NCI-H2171 (cell line): ENCODE measurements at regions not wholly inside any gene's neighbourhood (a gene's known extent, or its start where the extent isn't known, plus 50 kb on each side); places are given as distances from the start of the nearest gene placed in this dataset.
"Not testable (repeated sequence)": the region's sequence is repeated elsewhere in the genome, so short reads cannot be mapped to it uniquely, and the experiment has no call there.

Experiments
- DNase-seq: peaks from one replicate; lab custom pipeline; 2025; lab: John Stamatoyannopoulos, UW

DNA sequence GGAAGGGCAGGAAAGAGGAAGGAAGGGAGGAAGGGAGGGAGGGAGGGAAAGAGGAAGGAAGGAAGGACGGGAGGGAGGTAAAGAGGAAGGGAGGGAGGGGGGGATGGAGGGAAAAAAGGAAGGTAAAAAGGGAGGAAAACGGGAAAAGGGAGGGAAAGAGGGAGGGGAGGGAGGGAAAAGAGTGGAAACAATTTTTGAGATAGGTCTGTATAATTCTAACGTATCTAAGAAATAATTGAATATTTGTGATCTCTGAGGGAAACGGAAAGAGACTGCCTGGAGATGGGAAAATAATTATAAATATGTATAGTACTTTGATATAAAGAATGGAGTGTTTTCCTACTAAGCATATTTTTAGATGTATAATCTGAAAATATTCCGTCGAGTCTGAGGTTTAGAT, 158.2 kb upstream of the FOXK1 start:
- DNase-seq: no peak

DNA sequence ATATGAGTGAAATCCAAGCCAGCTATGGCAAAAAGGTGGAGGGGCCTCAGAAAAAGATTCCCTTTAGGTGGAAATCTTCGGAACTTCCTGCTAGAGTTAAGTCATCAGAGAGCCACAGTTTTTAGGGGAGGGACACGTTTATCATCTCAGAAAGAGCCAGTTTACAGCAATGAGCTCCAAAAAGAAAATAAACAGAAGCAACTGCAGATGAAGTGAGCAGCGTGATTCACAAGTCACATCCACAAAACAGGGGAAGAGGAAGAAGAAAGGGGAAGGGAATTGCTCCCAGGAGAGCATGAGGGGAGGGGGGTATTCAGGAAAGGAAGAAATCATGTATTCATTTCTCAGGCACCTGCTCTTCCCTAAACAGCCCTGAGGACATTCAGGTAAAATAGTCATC, 156.2 kb upstream of the FOXK1 start:
- DNase-seq: no peak

DNA sequence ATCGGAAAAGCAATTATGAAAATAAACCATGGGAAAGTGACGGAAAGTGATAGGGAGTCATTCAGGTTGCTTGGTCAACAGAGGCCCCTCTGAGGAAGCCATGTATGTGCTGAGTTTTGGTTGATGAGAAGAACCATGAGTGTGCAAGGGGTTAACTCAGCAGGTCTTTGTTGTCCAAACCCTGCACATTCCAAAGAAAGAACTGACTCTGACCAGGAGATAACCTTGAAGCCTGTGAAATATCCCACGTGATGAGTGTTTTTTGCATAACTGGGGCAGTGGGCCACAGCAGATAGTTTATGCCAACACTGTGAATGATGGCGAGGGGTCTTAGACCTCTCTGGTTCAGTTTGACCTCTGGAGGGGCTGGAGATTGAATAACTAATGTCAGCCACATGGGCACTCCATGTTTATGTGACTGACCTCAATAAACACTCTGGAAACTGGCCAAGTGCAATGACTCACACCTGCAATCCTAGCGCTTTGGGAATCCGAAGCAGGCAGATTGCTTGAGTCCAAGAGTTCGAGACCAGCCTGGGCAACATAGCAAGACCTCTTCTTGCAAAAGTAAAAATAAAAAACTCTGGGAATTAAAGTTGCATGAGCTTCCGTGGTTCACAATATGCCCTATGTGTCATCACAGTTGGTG, 154.0 kb upstream of the FOXK1 start:
- DNase-seq: no peak

DNA sequence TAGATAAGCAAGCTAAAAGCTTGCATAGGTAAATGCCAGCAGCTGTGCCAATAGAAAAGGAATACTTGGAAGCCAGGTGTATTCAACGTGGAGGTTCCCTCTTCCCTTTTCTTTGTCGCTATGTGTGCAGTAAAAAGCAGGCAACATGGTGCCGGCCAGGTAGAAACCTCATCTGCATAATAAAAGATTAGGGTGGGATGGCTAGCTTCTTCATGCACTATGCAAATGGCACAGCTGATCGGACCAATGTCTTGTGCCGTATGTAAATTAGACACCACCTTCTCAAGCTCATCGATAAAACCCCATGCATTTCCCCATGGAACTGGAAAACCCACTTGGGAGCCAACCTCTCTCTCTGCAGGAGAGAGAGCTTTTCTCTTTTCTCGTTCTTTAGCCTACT, 150.9 kb upstream of the FOXK1 start:
- no peak for DNase-seq

DNA sequence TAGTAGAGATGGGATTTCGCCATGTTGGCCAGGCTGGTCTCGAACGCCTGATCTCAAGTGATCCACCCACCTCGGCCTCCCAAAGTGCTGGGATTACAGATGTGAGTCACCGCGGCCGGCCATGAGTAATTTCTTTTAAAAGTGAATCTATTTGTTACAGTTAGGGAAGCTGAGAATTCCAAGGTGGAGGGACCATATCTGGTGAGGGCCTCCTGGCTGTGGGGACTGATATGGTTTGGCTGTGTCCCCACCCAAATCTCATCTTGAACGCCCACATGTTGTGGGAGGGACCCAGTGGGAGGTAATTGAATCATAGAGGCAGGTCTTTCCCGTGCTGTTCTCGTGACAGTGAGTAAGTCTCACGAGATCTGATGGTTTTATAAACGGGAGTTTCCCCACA, 148.8 kb upstream of the FOXK1 start:
- not testable (repeated sequence) for DNase-seq

DNA sequence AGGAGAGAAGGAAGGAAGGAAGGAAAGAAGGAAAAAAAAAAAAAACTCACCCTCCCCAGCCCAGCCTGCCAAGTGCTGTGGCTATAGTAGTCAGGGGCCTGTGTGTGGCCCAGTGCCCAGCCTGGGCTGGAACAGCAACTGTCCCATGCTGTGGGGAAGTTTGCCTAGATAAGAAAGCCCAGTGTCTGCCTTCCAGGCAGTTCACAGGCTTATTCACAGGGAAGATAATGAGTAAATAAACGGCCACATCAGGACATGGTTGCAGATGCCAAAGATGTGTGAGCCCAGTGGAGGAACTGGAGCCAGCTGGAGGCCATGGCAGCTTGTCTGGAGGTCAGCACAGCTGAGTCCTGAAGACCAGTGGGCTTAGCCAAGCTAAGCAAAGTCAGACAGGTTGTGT, 132.4 kb upstream of the FOXK1 start:
- DNase-seq: no peak

DNA sequence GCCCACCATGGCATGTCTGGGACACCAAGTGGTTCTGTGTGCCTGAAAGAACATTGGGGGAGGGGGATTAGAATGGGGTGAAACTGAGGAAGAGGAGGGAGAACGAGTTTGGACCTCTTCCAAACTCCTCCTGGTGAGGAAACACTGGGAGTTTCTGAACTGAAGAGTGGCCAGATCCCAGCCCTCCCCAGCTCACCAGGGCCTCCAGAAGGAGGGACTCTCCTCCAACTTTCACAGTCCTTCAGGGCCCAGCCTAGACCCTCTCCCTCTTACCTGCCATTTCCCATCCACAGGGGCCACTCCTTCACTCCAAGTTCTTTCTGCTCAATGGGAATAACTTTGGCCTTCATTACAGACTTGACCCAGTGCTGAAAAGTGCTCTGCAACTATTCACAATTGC, 132.0 kb upstream of the FOXK1 start:
- DNase-seq: no peak

DNA sequence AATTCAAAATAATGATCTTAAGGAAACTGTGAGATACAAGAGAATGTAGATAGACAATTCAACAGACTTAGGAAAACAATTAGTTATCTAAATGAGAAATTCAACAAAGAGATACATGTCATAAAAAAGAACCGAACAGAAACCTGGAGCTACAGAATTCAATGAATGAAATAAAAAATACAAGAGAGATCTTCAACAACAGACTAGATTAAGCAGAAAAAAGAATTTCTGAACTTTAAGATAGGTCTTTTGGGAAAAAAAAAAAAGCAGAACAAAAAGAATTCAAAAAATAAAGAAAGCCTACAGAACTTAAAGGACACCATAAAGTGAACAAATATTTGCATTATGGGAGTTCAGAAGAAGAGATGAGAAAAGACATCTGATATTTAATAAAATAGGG, 129.1 kb upstream of the FOXK1 start:
- no peak for DNase-seq

DNA sequence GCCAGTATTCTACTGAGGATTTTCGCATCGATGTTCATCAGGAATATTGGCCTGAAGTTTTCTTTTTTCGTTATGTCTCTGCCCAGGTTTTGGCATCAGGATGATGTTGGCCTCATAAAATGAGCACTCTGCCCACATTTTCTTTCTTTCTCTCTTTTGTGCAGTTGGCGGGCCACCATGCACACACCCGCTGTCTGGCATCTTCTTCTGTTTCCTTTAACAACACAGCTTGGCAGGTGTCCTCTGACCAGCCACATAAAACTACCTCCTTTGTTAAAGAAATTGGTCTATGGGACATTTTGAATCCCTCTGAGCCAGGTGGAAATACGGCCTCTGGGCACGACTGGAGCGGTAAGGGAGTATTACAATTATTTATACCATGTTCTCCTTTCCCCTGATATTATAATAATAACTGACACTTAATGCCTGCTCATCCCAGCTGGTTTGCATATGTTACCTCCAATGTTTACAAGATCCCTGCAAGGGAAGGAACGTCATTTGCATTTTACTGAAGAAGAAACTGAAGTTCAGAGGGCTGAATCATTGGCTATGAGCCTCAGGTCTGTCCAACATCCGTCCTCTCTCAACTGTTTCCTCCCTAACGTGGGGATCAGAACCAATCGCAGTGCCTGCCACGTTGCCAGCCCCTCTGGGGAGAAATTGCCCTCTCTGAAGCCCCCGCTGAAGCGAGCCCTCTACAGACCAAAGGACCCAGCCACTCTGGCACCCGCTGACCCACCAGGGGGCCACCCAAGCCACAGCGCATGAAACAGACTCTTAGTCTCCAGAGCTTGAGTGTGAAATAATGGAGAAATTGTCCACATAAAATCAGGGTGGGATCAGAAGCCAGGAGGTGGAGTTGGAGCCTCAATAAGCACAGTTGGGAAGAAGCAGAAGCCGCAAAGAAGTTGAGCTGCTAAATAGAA, 125.0 kb upstream of the FOXK1 start:
- DNase-seq: no peak

DNA sequence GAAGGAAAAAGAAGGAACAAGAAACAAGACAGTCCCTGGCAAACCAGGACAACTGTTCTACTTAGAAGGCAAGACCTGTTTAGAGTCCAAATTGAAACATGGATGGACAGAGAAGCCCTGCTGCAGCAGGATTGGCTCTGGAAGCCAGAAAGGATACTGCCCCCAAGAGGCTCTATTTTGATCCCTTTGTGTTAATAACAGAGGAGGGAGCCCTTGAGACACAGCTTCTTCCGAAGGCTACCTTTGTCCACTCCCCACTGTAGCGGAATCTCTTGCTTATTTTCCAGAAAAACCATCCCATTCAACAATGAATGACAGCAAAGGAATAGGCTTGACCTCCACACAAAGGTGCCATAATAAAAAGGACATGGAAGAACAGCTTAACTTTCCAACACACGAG, 120.3 kb upstream of the FOXK1 start:
- no peak for DNase-seq

DNA sequence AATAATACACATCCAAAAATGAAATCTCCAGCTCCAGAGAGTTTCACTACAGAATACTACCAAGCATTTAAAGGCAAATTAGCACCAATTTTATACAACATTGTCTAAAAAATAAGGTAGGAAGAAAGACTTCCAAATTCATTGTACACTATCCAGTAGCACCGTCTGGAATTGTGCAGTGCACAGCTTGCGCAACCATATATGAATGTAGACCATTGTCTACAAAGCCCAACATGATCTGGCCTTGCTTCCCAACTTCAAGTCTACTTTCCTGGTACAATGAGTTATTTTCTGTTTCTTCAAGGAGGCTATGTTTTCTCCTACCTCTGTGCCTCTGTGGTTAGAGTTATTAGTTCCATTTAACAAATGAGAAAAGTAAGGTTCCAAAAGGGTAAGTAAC, 115.4 kb upstream of the FOXK1 start:
- DNase-seq: no peak

DNA sequence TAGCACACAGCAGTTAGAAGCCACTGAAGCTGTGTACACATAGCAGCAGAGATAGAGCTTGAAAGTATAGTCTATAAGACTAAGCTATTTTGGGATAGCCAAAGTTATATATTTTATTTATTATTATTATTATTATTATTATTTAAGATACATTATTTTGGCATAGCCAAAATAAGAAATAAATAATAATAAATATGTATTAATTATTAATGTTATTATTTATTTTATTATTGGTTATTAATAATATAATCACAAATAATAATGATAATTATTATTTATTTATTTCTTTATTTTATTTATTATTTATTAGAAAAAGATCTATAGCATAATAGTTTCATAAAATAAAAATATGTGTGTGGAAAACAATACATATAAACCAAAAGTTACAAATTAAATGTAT, 107.2 kb upstream of the FOXK1 start:
- no peak for DNase-seq

DNA sequence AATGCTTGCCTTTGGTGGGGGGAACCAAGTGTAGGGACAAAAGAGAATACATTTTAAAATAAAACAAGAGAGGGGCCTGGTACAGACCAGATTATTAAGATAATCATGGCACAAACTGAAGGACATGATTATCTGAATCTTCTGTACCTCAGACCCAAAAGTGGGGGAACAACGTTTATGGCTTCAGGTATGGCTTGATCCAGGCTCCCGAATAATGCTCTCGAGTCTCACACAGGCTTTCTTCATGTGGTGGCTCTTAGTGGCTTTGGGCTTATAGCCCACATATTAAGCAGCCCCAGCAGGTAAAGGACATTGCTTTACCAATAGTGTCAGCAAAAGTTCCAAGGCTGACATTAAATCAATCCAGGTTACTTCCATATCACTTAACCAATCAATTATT, 106.8 kb upstream of the FOXK1 start:
- DNase-seq: no peak

DNA sequence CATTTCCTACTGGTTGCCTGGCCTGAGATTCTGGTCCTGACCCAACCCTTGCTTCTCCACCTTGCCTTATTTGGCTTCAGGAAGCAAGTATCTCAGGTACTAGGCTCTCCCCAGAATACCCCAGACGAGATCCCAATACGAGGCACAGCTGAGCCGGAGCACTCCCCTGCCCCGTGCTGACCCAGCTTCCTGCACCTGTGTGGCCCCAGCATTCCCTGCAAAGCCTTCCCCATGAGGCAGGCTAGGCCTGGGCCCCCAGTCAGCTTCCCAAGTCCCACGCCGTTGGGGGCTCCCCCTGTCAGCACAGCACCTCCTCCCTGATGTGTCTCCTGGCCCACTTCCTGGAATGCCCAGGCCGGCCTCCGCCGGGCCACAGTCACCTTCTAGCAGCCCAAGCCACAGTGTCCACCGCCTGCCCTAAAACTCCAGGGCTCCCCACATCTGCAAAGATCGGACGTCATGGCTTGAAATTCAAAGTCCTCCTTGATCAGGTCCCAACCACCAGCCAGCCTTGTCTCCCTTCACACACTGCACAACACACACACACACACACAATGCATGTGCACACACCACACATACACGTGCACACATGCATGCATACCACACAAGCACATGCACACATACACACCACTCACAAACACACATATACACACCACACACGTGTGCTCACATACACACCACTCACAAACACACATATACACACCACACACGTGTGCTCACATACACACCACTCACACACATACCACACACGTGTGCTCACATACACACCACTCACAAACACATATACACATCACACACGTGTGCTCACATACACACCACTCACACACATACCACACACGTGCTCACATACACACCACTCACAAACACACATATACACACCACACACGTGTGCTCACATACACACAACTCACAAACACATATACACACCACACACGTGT, 78.9 kb upstream of the FOXK1 start:
- DNase-seq: no peak

DNA sequence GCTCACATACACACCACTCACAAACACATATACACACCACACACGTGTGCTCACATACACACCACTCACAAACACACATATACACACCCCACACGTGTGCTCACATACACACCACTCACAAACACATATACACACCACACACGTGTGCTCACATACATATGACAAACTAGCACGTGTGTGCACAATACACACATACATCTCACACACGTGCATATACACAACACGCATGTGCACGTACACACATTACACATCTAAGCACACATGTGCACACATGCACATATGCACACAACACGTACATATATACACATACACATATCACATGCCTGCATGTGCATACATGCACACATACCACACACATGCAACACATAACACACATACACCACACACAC, 78.3 kb upstream of the FOXK1 start:
- no peak for DNase-seq

DNA sequence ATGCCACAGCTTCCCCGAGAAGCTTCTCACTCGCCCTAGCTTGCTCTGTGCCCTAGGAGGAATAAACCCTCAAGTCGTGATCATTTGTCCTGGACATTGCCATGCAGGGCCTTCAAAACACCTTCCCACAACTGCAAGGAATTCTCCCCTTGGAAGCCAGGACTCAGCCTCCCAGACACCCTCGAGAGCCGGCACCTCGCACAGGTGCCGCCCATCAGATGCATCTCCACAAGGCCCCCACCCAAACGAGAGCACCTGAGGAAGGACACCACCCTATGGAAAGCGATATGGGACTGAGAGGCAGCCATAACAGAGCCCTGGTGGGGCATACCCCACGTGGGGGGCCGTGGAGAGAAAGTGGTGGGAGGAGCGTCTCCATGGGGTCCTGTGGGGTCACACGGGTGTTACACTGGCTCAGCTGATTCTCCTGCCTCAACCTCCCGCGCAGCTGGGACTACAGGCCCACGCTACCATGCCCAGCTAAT, 77.6 kb upstream of the FOXK1 start:
- DNase-seq: no peak

DNA sequence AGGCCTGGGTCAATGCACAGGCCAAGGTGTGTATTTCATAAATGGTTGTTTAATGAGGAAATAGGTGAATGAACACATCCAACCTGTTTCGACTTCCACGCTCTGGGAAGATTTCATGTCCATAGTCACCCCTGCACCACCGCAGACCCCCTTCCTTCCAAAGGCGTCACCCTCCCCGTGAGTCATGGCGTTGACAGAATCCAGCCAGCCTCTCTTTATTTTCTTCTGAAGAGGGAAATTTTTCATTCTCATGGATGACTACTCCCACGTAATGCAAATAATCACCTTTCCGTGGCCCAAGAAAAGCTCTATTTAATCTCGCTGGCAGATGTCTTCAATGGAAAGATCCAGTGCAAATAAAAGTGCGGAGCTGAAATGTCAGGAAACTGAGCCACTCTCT, 75.3 kb upstream of the FOXK1 start:
- DNase-seq: no peak

DNA sequence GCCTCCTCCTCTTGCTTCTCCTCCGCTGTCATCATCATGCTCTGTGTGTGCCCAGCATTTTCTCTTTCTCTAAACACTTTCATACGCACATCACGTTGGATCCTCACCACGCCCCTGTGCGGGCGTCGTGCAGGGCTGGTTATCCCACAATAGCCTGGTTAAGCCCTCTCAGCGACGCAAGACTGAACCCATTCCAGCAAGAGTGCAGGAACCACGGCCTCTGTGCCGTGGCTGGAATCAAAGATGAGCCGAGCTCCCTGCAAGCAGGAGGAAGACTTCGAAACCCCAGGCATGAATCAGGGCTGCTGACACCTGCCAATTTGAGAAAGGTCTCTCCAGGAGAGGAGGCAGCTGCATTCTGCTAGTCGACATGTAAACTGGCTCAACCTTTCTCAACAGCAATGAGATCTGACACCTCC, 74.8 kb upstream of the FOXK1 start:
- no peak for DNase-seq

DNA sequence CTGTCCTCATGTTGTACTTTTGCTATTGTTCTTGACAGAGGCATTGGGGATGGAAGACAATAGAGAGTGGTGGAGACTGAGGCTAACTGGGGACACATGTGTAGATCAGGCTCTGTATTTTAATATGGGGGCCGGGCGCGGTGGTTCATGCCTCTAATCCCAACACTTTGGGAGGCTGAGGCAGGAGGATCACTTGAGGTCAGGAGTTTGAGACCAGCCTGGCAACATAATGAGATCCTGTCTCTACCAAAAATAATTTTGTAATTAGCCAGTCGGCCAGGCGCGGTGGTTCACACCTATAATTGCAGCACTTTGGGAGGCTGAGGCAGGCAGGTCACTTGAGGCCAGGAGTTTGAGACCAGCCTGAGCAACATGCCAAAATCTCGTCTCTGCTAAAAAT, 72.5 kb upstream of the FOXK1 start:
- DNase-seq: not testable (repeated sequence)

DNA sequence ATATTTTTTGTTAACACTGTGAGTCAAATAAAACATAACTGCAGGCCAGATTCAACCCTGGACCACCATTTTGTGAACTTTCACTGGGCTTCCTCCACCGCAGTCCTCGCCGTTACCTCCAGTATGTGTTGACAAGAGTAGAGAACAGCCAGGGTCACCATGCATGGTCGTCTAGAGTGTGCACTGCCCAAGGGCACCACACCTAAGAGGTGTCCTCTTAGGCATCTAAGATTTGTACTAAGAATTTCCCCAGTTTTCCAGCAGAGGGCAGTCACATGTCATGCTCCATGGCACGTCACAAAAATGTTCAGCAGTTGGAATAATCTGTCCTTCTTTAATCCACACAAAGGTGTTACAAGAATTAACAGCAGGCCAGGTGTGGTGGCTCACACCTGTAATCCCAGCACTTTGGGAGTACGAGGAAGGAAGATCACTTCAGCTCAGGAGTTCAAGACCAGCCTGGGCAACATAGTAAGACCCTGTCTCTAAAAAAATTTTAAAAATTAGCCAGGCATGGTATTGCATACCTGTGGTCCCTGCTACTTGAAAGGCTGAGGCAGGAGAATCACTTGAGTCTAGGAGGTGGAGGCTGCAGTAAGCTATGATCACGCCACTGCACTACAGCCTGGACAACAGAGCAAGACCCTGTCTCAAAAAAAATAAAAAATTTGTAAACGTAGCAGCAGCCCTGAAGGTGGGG, 71.2 kb upstream of the FOXK1 start:
- DNase-seq: no peak

DNA sequence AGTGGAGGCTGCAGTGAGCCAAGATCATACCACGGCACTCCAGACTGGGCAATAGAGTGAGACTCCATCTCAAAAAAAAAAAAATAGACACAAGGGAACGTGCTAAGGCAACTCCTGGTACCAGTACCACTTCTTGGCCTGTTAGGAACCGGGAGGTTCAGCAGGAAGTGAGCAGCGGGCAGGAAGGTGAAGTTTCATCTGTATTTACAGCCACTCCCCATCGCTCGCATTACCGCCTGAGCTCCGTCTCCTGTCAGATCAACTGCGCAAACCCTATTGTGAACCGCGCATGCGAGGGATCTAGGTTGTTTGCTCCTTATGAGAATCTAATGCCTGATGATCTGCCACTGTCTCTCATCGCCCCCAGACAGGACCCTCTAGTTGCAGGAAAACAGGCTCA, 69.9 kb upstream of the FOXK1 start:
- DNase-seq: no peak
